ENCODE measurements at regions not wholly inside any gene's neighbourhood (a gene's known extent, or its start where the extent isn't known, plus 50 kb on each side); places are given as distances from the start of the nearest gene placed in this dataset.

DNA sequence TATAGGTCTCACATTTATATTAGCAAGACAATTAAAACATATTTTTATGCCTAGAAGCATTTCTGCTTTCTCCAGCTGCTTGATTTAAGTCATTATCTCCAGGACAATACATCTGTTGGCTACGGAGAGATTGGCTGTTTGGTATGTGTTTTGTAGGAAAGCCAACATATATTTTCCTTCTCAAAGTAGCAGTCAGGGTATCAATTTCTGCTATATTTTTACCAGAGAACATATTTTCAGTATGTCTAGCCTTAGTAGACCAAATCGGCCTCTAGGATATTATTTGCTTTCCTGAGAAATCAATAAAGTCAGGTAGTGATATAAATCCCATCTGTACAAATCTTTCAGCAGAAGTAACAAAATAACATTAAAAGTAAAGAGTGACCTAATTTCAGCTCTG is 150.0 kb upstream of the COL3A1 start:
- TF ChIP-seq ZNF121 (CRISPR knock-in tag; IDR thresholded peaks at IDR 0.05) (no peak), ZNF317 (CRISPR knock-in tag; IDR thresholded peaks at IDR 0.05; ENCODE audit: borderline replicate concordance, low read depth) (no peak), FOXP1 (CRISPR knock-in tag; IDR thresholded peaks at IDR 0.05; ENCODE audit: borderline replicate concordance) (no peak), SP1 (CRISPR knock-in tag; conservative IDR thresholded peaks at IDR 0.05) (no peak), CREM (CRISPR knock-in tag; IDR thresholded peaks at IDR 0.05) (no peak)
- TF ChIP-seq, protein P1, sequence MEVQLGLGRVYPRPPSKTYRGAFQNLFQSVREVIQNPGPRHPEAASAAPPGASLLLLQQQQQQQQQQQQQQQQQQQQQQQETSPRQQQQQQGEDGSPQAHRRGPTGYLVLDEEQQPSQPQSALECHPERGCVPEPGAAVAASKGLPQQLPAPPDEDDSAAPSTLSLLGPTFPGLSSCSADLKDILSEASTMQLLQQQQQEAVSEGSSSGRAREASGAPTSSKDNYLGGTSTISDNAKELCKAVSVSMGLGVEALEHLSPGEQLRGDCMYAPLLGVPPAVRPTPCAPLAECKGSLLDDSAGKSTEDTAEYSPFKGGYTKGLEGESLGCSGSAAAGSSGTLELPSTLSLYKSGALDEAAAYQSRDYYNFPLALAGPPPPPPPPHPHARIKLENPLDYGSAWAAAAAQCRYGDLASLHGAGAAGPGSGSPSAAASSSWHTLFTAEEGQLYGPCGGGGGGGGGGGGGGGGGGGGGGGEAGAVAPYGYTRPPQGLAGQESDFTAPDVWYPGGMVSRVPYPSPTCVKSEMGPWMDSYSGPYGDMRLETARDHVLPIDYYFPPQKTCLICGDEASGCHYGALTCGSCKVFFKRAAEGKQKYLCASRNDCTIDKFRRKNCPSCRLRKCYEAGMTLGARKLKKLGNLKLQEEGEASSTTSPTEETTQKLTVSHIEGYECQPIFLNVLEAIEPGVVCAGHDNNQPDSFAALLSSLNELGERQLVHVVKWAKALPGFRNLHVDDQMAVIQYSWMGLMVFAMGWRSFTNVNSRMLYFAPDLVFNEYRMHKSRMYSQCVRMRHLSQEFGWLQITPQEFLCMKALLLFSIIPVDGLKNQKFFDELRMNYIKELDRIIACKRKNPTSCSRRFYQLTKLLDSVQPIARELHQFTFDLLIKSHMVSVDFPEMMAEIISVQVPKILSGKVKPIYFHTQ (CRISPR knock-in tag; IDR thresholded peaks at IDR 0.05) = no peak
- TF ChIP-seq, protein P2, sequence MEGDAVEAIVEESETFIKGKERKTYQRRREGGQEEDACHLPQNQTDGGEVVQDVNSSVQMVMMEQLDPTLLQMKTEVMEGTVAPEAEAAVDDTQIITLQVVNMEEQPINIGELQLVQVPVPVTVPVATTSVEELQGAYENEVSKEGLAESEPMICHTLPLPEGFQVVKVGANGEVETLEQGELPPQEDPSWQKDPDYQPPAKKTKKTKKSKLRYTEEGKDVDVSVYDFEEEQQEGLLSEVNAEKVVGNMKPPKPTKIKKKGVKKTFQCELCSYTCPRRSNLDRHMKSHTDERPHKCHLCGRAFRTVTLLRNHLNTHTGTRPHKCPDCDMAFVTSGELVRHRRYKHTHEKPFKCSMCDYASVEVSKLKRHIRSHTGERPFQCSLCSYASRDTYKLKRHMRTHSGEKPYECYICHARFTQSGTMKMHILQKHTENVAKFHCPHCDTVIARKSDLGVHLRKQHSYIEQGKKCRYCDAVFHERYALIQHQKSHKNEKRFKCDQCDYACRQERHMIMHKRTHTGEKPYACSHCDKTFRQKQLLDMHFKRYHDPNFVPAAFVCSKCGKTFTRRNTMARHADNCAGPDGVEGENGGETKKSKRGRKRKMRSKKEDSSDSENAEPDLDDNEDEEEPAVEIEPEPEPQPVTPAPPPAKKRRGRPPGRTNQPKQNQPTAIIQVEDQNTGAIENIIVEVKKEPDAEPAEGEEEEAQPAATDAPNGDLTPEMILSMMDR (IDR thresholded peaks at IDR 0.05) = no peak
- TF ChIP-seq, protein P3, sequence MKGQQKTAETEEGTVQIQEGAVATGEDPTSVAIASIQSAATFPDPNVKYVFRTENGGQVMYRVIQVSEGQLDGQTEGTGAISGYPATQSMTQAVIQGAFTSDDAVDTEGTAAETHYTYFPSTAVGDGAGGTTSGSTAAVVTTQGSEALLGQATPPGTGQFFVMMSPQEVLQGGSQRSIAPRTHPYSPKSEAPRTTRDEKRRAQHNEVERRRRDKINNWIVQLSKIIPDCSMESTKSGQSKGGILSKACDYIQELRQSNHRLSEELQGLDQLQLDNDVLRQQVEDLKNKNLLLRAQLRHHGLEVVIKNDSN (CRISPR knock-in tag; IDR thresholded peaks at IDR 0.05) = no peak
- TF ChIP-seq, protein P4, sequence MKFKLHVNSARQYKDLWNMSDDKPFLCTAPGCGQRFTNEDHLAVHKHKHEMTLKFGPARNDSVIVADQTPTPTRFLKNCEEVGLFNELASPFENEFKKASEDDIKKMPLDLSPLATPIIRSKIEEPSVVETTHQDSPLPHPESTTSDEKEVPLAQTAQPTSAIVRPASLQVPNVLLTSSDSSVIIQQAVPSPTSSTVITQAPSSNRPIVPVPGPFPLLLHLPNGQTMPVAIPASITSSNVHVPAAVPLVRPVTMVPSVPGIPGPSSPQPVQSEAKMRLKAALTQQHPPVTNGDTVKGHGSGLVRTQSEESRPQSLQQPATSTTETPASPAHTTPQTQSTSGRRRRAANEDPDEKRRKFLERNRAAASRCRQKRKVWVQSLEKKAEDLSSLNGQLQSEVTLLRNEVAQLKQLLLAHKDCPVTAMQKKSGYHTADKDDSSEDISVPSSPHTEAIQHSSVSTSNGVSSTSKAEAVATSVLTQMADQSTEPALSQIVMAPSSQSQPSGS (CRISPR knock-in tag; IDR thresholded peaks at IDR 0.05; ENCODE audit: borderline replicate concordance, low read depth) = no peak
- TF ChIP-seq, protein P5, sequence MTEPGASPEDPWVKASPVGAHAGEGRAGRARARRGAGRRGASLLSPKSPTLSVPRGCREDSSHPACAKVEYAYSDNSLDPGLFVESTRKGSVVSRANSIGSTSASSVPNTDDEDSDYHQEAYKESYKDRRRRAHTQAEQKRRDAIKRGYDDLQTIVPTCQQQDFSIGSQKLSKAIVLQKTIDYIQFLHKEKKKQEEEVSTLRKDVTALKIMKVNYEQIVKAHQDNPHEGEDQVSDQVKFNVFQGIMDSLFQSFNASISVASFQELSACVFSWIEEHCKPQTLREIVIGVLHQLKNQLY (CRISPR knock-in tag; IDR thresholded peaks at IDR 0.05) = no peak
- TF ChIP-seq, protein P6, sequence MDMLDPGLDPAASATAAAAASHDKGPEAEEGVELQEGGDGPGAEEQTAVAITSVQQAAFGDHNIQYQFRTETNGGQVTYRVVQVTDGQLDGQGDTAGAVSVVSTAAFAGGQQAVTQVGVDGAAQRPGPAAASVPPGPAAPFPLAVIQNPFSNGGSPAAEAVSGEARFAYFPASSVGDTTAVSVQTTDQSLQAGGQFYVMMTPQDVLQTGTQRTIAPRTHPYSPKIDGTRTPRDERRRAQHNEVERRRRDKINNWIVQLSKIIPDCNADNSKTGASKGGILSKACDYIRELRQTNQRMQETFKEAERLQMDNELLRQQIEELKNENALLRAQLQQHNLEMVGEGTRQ (CRISPR knock-in tag; IDR thresholded peaks at IDR 0.05) = no peak

Data from WTC11 (cell line).